PFSK-1 (cell line): ENCODE measurements at regions not wholly inside any gene's neighbourhood (a gene's known extent, or its start where the extent isn't known, plus 50 kb on each side); places are given as distances from the start of the nearest gene placed in this dataset.

Experiments
- POLR2AphosphoS5 ChIP-seq: IDR thresholded peaks from 2 replicates; pipeline ENCODE4 v1.6.1; 2012; ENCODE audit warnings: low read depth, mild to moderate bottlenecking, control low read depth, low read length, moderate library complexity
- SIN3A ChIP-seq: IDR thresholded peaks from 2 replicates; pipeline ENCODE4 v1.6.1; 2012; ENCODE audit warnings: mild to moderate bottlenecking, low read length, moderate library complexity, borderline replicate concordance; ENCODE audit not compliant: insufficient read depth
- TAF1 ChIP-seq: IDR thresholded peaks from 2 replicates; pipeline ENCODE4 v1.6.1; 2012; ENCODE audit warnings: low read length, control low read depth, borderline replicate concordance; ENCODE audit not compliant: insufficient read depth
- TF ChIP-seq, protein P1 (sequence below), 2 experiments: IDR thresholded peaks; 2 replicates each; pipeline versions ENCODE4 v1.6.1 to v1.8.0; 2011 to 2012; ENCODE audit warnings: low read depth in 2 of 2, low read length in 2 of 2, control low read depth in 1 of 2, inconsistent platforms in 1 of 2, mild to moderate bottlenecking in 1 of 2, moderate library complexity in 1 of 2; ENCODE audit not compliant: insufficient read depth in 1 of 2

DNA sequence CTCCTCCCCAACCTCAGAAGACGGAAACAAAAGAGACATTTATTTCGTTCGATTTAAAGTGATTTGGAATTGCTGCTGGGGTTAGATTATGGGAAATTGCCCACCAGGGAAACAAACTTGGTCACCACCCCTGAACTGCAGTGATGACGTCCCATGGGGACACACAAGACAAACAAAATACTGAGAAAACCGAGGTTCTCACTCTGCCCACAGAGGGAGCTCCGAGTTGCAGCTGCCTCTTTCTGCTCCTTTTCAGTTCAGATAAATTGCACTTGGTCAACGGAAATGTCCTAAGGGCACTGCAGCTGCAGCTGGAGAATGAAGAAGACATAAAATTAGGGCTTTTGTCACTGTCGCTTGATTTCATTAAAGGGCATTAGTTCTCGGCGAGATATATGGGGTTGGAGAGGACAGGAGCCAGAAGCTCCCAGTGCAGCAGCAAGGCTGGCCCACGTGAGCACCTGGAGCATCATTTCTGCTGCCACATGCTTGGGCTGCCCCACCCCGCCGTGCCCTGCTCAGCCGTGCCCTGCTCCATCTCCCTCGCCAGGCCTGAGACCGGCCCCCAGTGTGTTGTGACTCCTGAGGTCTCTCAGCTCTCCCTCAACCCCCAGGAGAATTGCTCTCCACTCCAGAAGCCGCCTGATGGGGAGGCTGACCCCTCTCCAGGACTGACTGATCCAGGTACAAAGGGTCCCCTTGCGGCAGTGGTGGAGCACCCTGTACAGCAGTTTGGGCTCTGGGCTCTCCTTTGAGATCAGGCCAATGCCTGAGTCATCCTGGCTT lies 231.7 kb upstream of the AJAP1 start:
- TF ChIP-seq SIN3A (no peak), POLR2AphosphoS5 (no peak), TAF1 (no peak)
- TF ChIP-seq, protein P1, sequence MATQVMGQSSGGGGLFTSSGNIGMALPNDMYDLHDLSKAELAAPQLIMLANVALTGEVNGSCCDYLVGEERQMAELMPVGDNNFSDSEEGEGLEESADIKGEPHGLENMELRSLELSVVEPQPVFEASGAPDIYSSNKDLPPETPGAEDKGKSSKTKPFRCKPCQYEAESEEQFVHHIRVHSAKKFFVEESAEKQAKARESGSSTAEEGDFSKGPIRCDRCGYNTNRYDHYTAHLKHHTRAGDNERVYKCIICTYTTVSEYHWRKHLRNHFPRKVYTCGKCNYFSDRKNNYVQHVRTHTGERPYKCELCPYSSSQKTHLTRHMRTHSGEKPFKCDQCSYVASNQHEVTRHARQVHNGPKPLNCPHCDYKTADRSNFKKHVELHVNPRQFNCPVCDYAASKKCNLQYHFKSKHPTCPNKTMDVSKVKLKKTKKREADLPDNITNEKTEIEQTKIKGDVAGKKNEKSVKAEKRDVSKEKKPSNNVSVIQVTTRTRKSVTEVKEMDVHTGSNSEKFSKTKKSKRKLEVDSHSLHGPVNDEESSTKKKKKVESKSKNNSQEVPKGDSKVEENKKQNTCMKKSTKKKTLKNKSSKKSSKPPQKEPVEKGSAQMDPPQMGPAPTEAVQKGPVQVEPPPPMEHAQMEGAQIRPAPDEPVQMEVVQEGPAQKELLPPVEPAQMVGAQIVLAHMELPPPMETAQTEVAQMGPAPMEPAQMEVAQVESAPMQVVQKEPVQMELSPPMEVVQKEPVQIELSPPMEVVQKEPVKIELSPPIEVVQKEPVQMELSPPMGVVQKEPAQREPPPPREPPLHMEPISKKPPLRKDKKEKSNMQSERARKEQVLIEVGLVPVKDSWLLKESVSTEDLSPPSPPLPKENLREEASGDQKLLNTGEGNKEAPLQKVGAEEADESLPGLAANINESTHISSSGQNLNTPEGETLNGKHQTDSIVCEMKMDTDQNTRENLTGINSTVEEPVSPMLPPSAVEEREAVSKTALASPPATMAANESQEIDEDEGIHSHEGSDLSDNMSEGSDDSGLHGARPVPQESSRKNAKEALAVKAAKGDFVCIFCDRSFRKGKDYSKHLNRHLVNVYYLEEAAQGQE (IDR thresholded peaks at IDR 0.05; ENCODE audit: insufficient read depth in 1 of 2, low read depth in 2 of 2, low read length in 2 of 2), result no peak
